ENCODE measurements at regions not wholly inside any gene's neighbourhood (a gene's known extent, or its start where the extent isn't known, plus 50 kb on each side); places are given as distances from the start of the nearest gene placed in this dataset.

GRCh38 chr12:111130336-111130735, 210.0 kb upstream of the MYL2 start:
- TF ChIP-seq EZH2phosphoT487 (IDR thresholded peaks at IDR 0.05; ENCODE audit: low read depth, severe bottlenecking, unreplicated experiment) (no peak), CTCF (IDR thresholded peaks at IDR 0.05; ENCODE audit: poor library complexity) (no peak), EZH2 (IDR thresholded peaks at IDR 0.05; ENCODE audit: borderline replicate concordance) (no peak)

All from hepatocyte (in vitro differentiated cells).